ENCODE measurements at regions not wholly inside any gene's neighbourhood (a gene's known extent, or its start where the extent isn't known, plus 50 kb on each side); places are given as distances from the start of the nearest gene placed in this dataset.
"Not testable (repeated sequence)": the region's sequence is repeated elsewhere in the genome, so short reads cannot be mapped to it uniquely, and the experiment has no call there.

DNA sequence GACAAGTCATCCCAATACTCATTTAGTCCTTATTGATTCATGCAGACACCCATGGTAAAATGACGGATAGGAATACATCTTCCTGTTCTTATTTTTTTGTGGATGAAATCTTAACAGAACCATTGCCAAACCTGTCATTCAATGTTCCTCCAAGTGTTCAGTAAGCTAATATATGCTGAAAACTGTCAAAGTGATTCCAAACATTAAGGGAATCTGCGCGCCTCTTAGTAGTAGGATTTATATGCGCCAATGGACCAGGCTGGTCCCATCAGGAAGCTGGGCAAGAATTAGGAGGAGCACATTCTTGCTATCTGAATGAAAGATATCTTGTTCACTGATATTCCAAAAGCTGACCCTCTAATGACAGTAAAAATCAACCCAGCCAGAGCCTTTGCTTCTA is 168.9 kb upstream of the STMND1 start:
- H2AK5ac ChIP-seq (ENCODE audit: insufficient read length, low read length), result no peak overlapping the region
- no peak overlapping the region for H3K4me3 Mint-ChIP-seq
- H3T11ph ChIP-seq (ENCODE audit: low read length), result no peak overlapping the region
- no peak overlapping the region for H3K4me2 ChIP-seq (ENCODE audit: insufficient read depth, insufficient read length, low read length)
- H3K23me2 ChIP-seq (ENCODE audit: insufficient read length, low read depth, low read length, poor library complexity, severe bottlenecking), result no peaks in the 10 kb centered on the region
- H3K9me3 Mint-ChIP-seq, result no peaks in the 10 kb centered on the region; a peak in 1 of 5 replicates
- H2BK120ac ChIP-seq (ENCODE audit: low read depth, low read length, poor library complexity, severe bottlenecking), result no peak overlapping the region
- H3K4ac ChIP-seq (ENCODE audit: low read depth, low read length), result no peak overlapping the region
- H3K27ac ChIP-seq (ENCODE audit: insufficient read length, low read depth, low read length), result no peak overlapping the region
- H3K14ac ChIP-seq (ENCODE audit: insufficient read depth, low read length), result no peak overlapping the region
- no peaks in the 10 kb centered on the region for H4K20me1 ChIP-seq (ENCODE audit: control insufficient read depth, insufficient read depth, insufficient read length)
- H3K4me1 ChIP-seq (ENCODE audit: insufficient read depth, low read length), result no peaks in the 10 kb centered on the region
- H3K56ac ChIP-seq (ENCODE audit: insufficient read length, low read depth, low read length), result no peak overlapping the region
- no peaks in the 10 kb centered on the region for H3K36me3 Mint-ChIP-seq (ENCODE audit: insufficient read depth in 1 of 3, low read depth in 3 of 3)
- H3K27me3 Mint-ChIP-seq (ENCODE audit: low read depth), result no peaks in the 10 kb centered on the region; the same call in 1 of the 2 replicates
- TF ChIP-seq, protein P1, sequence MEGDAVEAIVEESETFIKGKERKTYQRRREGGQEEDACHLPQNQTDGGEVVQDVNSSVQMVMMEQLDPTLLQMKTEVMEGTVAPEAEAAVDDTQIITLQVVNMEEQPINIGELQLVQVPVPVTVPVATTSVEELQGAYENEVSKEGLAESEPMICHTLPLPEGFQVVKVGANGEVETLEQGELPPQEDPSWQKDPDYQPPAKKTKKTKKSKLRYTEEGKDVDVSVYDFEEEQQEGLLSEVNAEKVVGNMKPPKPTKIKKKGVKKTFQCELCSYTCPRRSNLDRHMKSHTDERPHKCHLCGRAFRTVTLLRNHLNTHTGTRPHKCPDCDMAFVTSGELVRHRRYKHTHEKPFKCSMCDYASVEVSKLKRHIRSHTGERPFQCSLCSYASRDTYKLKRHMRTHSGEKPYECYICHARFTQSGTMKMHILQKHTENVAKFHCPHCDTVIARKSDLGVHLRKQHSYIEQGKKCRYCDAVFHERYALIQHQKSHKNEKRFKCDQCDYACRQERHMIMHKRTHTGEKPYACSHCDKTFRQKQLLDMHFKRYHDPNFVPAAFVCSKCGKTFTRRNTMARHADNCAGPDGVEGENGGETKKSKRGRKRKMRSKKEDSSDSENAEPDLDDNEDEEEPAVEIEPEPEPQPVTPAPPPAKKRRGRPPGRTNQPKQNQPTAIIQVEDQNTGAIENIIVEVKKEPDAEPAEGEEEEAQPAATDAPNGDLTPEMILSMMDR (conservative IDR thresholded peaks at IDR 0.05), result no peak
- no CpG with 5 or more reads among the region's 4 CpGs for WGBS (ENCODE audit: extremely low coverage, insufficient read length, low lambda C conversion rate)
- no peak overlapping the region for H2BK15ac ChIP-seq (ENCODE audit: low read depth, low read length)
- H4K91ac ChIP-seq (ENCODE audit: insufficient read length, low read depth, low read length), result no peak overlapping the region
- no peak overlapping the region for H4K8ac ChIP-seq (replicated peaks; ENCODE audit: insufficient read length, low read depth, low read length)
- no peak overlapping the region for H3K27ac Mint-ChIP-seq
- no peak overlapping the region for H2BK5ac ChIP-seq (ENCODE audit: insufficient read length, low read length)
- H2AFZ ChIP-seq (ENCODE audit: low read length), result no peak overlapping the region
- H3K79me1 ChIP-seq (ENCODE audit: insufficient read depth, low read depth, low read length, poor library complexity, severe bottlenecking), result no peaks in the 10 kb centered on the region
- no peak overlapping the region for H3K9ac ChIP-seq (ENCODE audit: extremely low read depth, insufficient read length, low read length)
- H3K4me1 Mint-ChIP-seq, result peaks cover 5 to 10% of the 10 kb centered on the region in 2 experiments
- H2BK12ac ChIP-seq (ENCODE audit: insufficient read length, low read depth, low read length), result no peak overlapping the region
- H3K18ac ChIP-seq (ENCODE audit: insufficient read length, low read depth, low read length), result no peak overlapping the region
- no peak overlapping the region for H2BK20ac ChIP-seq (ENCODE audit: low read depth, low read length, poor library complexity, severe bottlenecking)
- no peaks in the 10 kb centered on the region for H3K9me3 ChIP-seq (ENCODE audit: control insufficient read depth, low read depth, low read length)
- no peak overlapping the region for H3K23ac ChIP-seq (ENCODE audit: insufficient read length, low read depth, low read length)
- DNase-seq, result no peak
- no peaks in the 10 kb centered on the region for H3K79me2 ChIP-seq (ENCODE audit: insufficient read depth, low read length)
- no peaks in the 10 kb centered on the region for H3K27me3 ChIP-seq (ENCODE audit: insufficient read depth, low read length)
- no peak overlapping the region for H4K5ac ChIP-seq (ENCODE audit: insufficient read length, low read depth, low read length)

- H2BK12ac ChIP-seq (ENCODE audit: insufficient read length, low read depth, low read length), result not testable (repeated sequence)
These were observed 169.8 kb upstream of the ATXN1 start for GRCh38 chr6:16931079-16931478.

More at GRCh38 chr6:16931079-16931478, 169.8 kb upstream of the ATXN1 start:
- not testable (repeated sequence) for H3K4me1 ChIP-seq (ENCODE audit: insufficient read depth, low read length); H3K4me2 ChIP-seq (ENCODE audit: insufficient read depth, insufficient read length, low read length); H3K79me2 ChIP-seq (ENCODE audit: insufficient read depth, low read length); H3K4me3 Mint-ChIP-seq; H3K23me2 ChIP-seq (ENCODE audit: insufficient read length, low read depth, low read length, poor library complexity, severe bottlenecking); H3K4ac ChIP-seq (ENCODE audit: low read depth, low read length); H3K4me1 Mint-ChIP-seq; H2BK15ac ChIP-seq (ENCODE audit: low read depth, low read length); H3K27me3 Mint-ChIP-seq (ENCODE audit: low read depth); H2BK5ac ChIP-seq (ENCODE audit: insufficient read length, low read length); H3K14ac ChIP-seq (ENCODE audit: insufficient read depth, low read length); H4K20me1 ChIP-seq (ENCODE audit: control insufficient read depth, insufficient read depth, insufficient read length); H3K9ac ChIP-seq (ENCODE audit: extremely low read depth, insufficient read length, low read length); H2AK5ac ChIP-seq (ENCODE audit: insufficient read length, low read length); H2BK20ac ChIP-seq (ENCODE audit: low read depth, low read length, poor library complexity, severe bottlenecking); H3K27me3 ChIP-seq (ENCODE audit: insufficient read depth, low read length); H4K91ac ChIP-seq (ENCODE audit: insufficient read length, low read depth, low read length); H3T11ph ChIP-seq (ENCODE audit: low read length); H4K8ac ChIP-seq (replicated peaks; ENCODE audit: insufficient read length, low read depth, low read length); H3K79me1 ChIP-seq (ENCODE audit: insufficient read depth, low read depth, low read length, poor library complexity, severe bottlenecking); H3K56ac ChIP-seq (ENCODE audit: insufficient read length, low read depth, low read length); DNase-seq; H4K5ac ChIP-seq (ENCODE audit: insufficient read length, low read depth, low read length); H3K23ac ChIP-seq (ENCODE audit: insufficient read length, low read depth, low read length); H2BK120ac ChIP-seq (ENCODE audit: low read depth, low read length, poor library complexity, severe bottlenecking); H2AFZ ChIP-seq (ENCODE audit: low read length); H3K27ac ChIP-seq (ENCODE audit: insufficient read length, low read depth, low read length); H3K9me3 Mint-ChIP-seq; H3K36me3 Mint-ChIP-seq (ENCODE audit: insufficient read depth in 1 of 3, low read depth in 3 of 3); H3K27ac Mint-ChIP-seq; H3K18ac ChIP-seq (ENCODE audit: insufficient read length, low read depth, low read length); H3K9me3 ChIP-seq (ENCODE audit: control insufficient read depth, low read depth, low read length)
